Hepatocyte (in vitro differentiated cells): ENCODE measurements at regions not wholly inside any gene's neighbourhood (a gene's known extent, or its start where the extent isn't known, plus 50 kb on each side); places are given as distances from the start of the nearest gene placed in this dataset.

Experiments used
- DNase-seq: peaks from one replicate; pipeline ENCODE4 v3.0.0-alpha.2; 2016; ENCODE audit warnings: low spot score
- H2AFZ ChIP-seq: fragments of 200-600 bp; sonication (generic); 2 replicates; pipeline ENCODE4 v1.6.0; 2016; ENCODE audit warnings: antibody characterized with exemption, mild to moderate bottlenecking
- H3K27ac ChIP-seq: fragments of 200-600 bp; sonication (generic); 2 replicates; pipeline ENCODE4 v1.5.1; 2016; ENCODE audit warnings: mild to moderate bottlenecking
- H3K27me3 ChIP-seq: fragments of 200-600 bp; sonication (generic); 2 replicates; pipeline ENCODE4 v1.6.1; 2016
- H3K36me3 ChIP-seq: fragments of 200-600 bp; sonication (generic); replicated peaks from 2 replicates; pipeline ENCODE4 v1.5.1; 2016; ENCODE audit warnings: low read depth; ENCODE audit not compliant: insufficient read depth
- H3K4me1 ChIP-seq: fragments of 200-600 bp; sonication (generic); 2 replicates; pipeline ENCODE4 v1.5.1; 2016; ENCODE audit warnings: mild to moderate bottlenecking, moderate library complexity; ENCODE audit not compliant: insufficient read depth
- H3K4me2 ChIP-seq: fragments of 200-600 bp; sonication (generic); 2 replicates; pipeline ENCODE4 v1.6.0; 2016
- H3K4me3 ChIP-seq: fragments of 200-600 bp; sonication (generic); 2 replicates; pipeline ENCODE4 v1.5.1; 2016; ENCODE audit warnings: mild to moderate bottlenecking
- H3K79me2 ChIP-seq: fragments of 200-600 bp; sonication (generic); 2 replicates; pipeline ENCODE4 v1.6.0; 2017; ENCODE audit warnings: mild to moderate bottlenecking
- H3K9me2 ChIP-seq: fragments of 200-600 bp; sonication (generic); replicated peaks from 2 replicates; pipeline ENCODE4 v1.6.0; 2017; ENCODE audit warnings: mild to moderate bottlenecking; ENCODE audit not compliant: insufficient read depth
- H3K9me3 ChIP-seq: fragments of 200-600 bp; sonication (generic); 2 replicates; pipeline ENCODE4 v1.5.1; 2016; ENCODE audit warnings: low read depth, mild to moderate bottlenecking
- H4K20me1 ChIP-seq: fragments of 200-600 bp; sonication (generic); 2 replicates; pipeline ENCODE4 v1.6.0; 2016; ENCODE audit warnings: mild to moderate bottlenecking; ENCODE audit not compliant: insufficient read depth, poor library complexity, severe bottlenecking
- CTCF ChIP-seq: fragments of 200-600 bp; sonication (generic); IDR thresholded peaks from 2 replicates; pipeline ENCODE4 v1.5.1; 2016; ENCODE audit warnings: antibody characterized with exemption, mild to moderate bottlenecking; ENCODE audit not compliant: poor library complexity
- EZH2 ChIP-seq: fragments of 200-600 bp; sonication (generic); IDR thresholded peaks from 2 replicates; pipeline ENCODE4 v1.6.1; 2016; ENCODE audit warnings: antibody characterized with exemption, mild to moderate bottlenecking, borderline replicate concordance
- EZH2phosphoT487 ChIP-seq: fragments of 200-600 bp; sonication (generic); IDR thresholded peaks from one replicate; pipeline ENCODE4 v1.6.1; 2018; ENCODE audit warnings: antibody characterized with exemption, mild to moderate bottlenecking, low read depth, moderate library complexity; ENCODE audit not compliant: unreplicated experiment, severe bottlenecking
- WGBS: methylation state at CpG from one replicate; pipeline ENCODE4 v1.1.6; 2016; ENCODE audit warnings: low lambda C conversion rate; ENCODE audit errors: missing lambda C conversion rate; 5-methylcytosine and 5-hydroxymethylcytosine counted together

DNA sequence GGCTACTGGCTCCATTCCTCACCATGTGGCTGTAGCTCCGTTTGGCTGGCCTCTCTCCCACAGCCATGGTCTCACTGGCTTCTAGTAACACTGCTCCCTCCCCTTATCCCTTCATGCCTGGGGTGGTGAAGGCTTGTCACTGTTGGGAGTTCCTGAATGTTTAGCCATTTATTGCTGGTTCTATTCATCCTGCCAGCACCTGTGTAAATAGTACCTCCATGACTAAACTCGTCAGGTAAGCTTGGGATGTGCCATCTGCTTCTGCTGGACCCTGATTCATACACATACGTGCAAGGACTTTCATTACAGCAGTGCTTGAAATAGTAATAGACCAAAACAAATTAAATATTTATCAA lies 61.6 kb downstream of the CCDC71L start:
- H3K27ac ChIP-seq: peak overlapping the region; percentile 35
- H3K27me3 ChIP-seq: no peaks in the 10 kb centered on the region
- WGBS: 68% methylated on average over 3 of the region's 3 CpGs
- DNase-seq: peak; percentile 11
- no peak overlapping the region for H3K4me3 ChIP-seq
- no peaks in the 10 kb centered on the region for H3K79me2 ChIP-seq
- peak overlapping the region; percentile 61 for H3K4me2 ChIP-seq
- TF ChIP-seq CTCF: no peak
- TF ChIP-seq EZH2phosphoT487: no peak
- TF ChIP-seq EZH2: no peak
- no peaks in the 10 kb centered on the region for H4K20me1 ChIP-seq
- H3K9me3 ChIP-seq: no peaks in the 10 kb centered on the region
- H3K4me1 ChIP-seq: no peaks in the 10 kb centered on the region
- H3K36me3 ChIP-seq: no peaks in the 10 kb centered on the region
- H2AFZ ChIP-seq: peak overlapping the region; percentile 78
- no peaks in the 10 kb centered on the region for H3K9me2 ChIP-seq

GRCh38 chr7:106598663-106599342 lies 62.2 kb downstream of the CCDC71L start:
- Histone ChIP-seq H3K36me3 (no peaks in the 10 kb centered on the region), H3K4me1 (no peaks in the 10 kb centered on the region), H3K79me2 (no peaks in the 10 kb centered on the region), H2AFZ (peak overlapping the region; percentile 78), H4K20me1 (no peaks in the 10 kb centered on the region), H3K9me2 (no peaks in the 10 kb centered on the region), H3K27me3 (no peaks in the 10 kb centered on the region), H3K27ac (peak overlapping the region; percentile 35), H3K4me3 (peak overlapping the region; percentile 23), H3K9me3 (no peaks in the 10 kb centered on the region), H3K4me2 (peak overlapping the region; percentile 61)
- DNase-seq: peak; percentile 82
- no peak for TF ChIP-seq EZH2phosphoT487
- WGBS: 12% methylated on average over 6 of the region's 6 CpGs

DNA sequence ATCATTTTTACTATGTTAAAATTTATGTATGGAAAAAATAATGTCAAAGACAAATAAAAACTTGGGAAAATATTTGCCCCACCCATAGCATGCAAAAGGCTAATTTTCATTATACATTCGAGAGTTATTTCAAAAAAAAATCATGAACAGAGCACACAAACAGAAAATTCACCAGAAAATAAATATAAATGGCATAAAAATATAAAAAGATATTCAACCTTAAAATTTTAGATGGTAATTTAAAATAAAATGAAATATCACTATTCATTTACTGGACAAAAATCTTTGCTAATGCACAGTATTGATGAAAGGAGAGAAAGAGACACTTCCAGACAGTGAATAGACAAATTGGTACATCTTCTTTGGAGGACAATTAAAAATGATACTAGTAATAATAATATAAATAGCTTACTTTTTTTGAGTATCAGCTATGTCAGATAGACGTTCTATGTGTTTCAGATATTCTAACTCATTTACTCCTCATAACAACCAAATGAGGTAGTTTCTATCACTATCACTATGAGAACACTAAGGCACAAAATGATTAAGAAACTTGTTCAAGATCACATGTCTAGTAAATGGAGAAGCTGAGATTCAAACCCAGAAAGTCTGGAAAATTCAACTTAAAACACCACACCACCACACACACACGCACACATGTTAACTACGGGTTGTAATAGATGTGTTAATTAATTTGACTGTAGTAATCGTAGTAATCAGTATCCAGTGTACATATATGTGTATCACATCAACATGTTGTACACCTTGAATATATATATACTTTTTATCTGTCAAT lies 63.0 kb downstream of the CCDC71L start:
- Histone ChIP-seq H3K79me2 (no peaks in the 10 kb centered on the region), H3K27me3 (no peaks in the 10 kb centered on the region), H3K9me2 (no peaks in the 10 kb centered on the region), H3K4me3 (peak overlapping the region; percentile 23), H3K4me2 (peak overlapping the region; percentile 61), H4K20me1 (no peaks in the 10 kb centered on the region), H3K27ac (no peak overlapping the region), H2AFZ (peak overlapping the region; percentile 78), H3K9me3 (no peaks in the 10 kb centered on the region), H3K36me3 (no peaks in the 10 kb centered on the region), H3K4me1 (no peaks in the 10 kb centered on the region)
- TF ChIP-seq CTCF (no peak), EZH2phosphoT487 (no peak), EZH2 (no peak)
- no peak for DNase-seq
- 87% methylated on average over 5 of the region's 5 CpGs for WGBS

DNA sequence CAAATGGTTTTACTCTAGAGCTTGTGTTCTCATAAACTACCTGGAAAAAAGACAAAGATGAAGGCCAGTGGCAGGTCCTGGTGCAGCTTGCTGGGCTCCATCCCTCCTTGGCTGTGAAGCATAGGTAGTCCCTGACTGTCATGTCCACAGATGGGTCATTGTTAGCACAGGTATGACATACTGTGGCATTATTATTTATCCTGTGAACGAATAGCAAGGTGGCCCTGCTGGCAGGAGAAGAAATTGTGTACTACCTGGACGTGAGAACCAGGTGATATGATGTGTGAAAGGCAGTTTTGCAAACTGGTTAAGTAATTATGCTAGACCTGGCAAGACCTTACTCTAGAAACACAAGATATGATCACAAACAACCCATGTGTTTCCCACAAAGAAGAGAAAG lies 63.9 kb downstream of the CCDC71L start:
- WGBS: 80% methylated on average over 2 of the region's 2 CpGs
- H3K4me3 ChIP-seq: no peak overlapping the region
- no peaks in the 10 kb centered on the region for H3K9me2 ChIP-seq
- H3K27me3 ChIP-seq: no peaks in the 10 kb centered on the region
- no peak overlapping the region for H2AFZ ChIP-seq
- no peaks in the 10 kb centered on the region for H3K36me3 ChIP-seq
- H3K27ac ChIP-seq: no peak overlapping the region
- no peak for DNase-seq
- no peaks in the 10 kb centered on the region for H3K4me1 ChIP-seq
- no peaks in the 10 kb centered on the region for H3K9me3 ChIP-seq
- no peaks in the 10 kb centered on the region for H3K79me2 ChIP-seq
- no peak overlapping the region for H3K4me2 ChIP-seq
- no peak for TF ChIP-seq EZH2phosphoT487
- no peak for TF ChIP-seq CTCF
- TF ChIP-seq EZH2: no peak
- no peaks in the 10 kb centered on the region for H4K20me1 ChIP-seq
